K562 (cell line): ENCODE measurements at regions not wholly inside any gene's neighbourhood (a gene's known extent, or its start where the extent isn't known, plus 50 kb on each side); places are given as distances from the start of the nearest gene placed in this dataset.

ENCODE experiments used
- ATAC-seq: fragments of 200-7000 bp; cut with Tn5 transposase; 3 replicates; pipeline ENCODE4 v1.9.1; 2020; ENCODE audit warnings: moderate library complexity
- BruUV-seq: library from RNA; stranded (reverse); fragments of 400-500 nt; replicated peaks from 2 replicates; lab custom pipeline; 2021; lab: Mats Ljungman, UMichigan
- CTCF ChIA-PET: fragments of 300-600 bp; formaldehyde crosslinking; extraction: SDS; loops from one replicate; lab custom pipeline; 2021; ENCODE audit warnings: low intra/inter-chr PET ratio; lab: Yijun Ruan, JAX
- POLR2A ChIA-PET: fragments of 300-600, 350-650 bp; sonication (Branson Sonifier 250); formaldehyde crosslinking; extraction: SDS; loops from one replicate; lab custom pipeline; 2021; ENCODE audit warnings: antibody characterized with exemption, inconsistent platforms; lab: Yijun Ruan, JAX
- DNase-seq, 4 experiments: peaks; one replicate each; pipeline versions ENCODE4 v3.0.0 to v3.0.0-alpha.2; 2011 to 2018; ENCODE audit warnings: low spot score in 3 of 4, mixed read lengths in 3 of 4; ENCODE audit errors: extremely low read depth in 1 of 4
- FAIRE-seq: peaks from 2 replicates; lab custom pipeline; 2011; peaks lifted over from hg19 to GRCh38; lab: Jason Lieb, UNC
- H2AFZ ChIP-seq: 2 replicates; pipeline ENCODE4 v1.6.0; 2011; ENCODE audit warnings: low read depth, low read length, control low read depth, inconsistent platforms
- H3K27ac ChIP-seq: fragments of 200-600 bp; 3 replicates; pipeline ENCODE4 v1.8.0; 2011; ENCODE audit warnings: low read depth, mild to moderate bottlenecking, control low read depth, inconsistent platforms, low read length, moderate library complexity, mixed read lengths; ENCODE audit errors: extremely low read depth
- H3K27me3 ChIP-seq, 2 experiments: fragments of 300-600 bp in 1 of 2; 2 replicates in 1 of 2; 3 replicates in 1 of 2; pipeline versions ENCODE4 v1.6.0 to v1.8.0; 2011; ENCODE audit warnings: inconsistent platforms in 2 of 2, low read length in 2 of 2, mild to moderate bottlenecking in 1 of 2, mixed read lengths in 1 of 2, moderate library complexity in 1 of 2; ENCODE audit not compliant: control insufficient read depth in 2 of 2, insufficient read depth in 2 of 2
- H3K36me3 ChIP-seq: fragments of 300-600 bp; 3 replicates; pipeline ENCODE4 v1.8.0; 2011; ENCODE audit warnings: mild to moderate bottlenecking, low read length, inconsistent platforms; ENCODE audit not compliant: control insufficient read depth, insufficient read depth
- H3K4me1 ChIP-seq, 2 experiments: fragments of 200-600 bp in 1 of 2; replicated peaks in 1 of 2; 2 replicates in 1 of 2; 3 replicates in 1 of 2; pipeline versions ENCODE4 v1.5.1 to v1.8.0; 2011; ENCODE audit warnings: inconsistent platforms in 2 of 2, low read length in 2 of 2, mild to moderate bottlenecking in 1 of 2, mixed read lengths in 1 of 2, moderate library complexity in 1 of 2; ENCODE audit not compliant: control insufficient read depth in 2 of 2, insufficient read depth in 2 of 2
- H3K4me2 ChIP-seq: 2 replicates; pipeline ENCODE4 v1.6.1; 2011; ENCODE audit warnings: low read length, control low read depth, inconsistent platforms, mixed read lengths; ENCODE audit not compliant: insufficient read depth
- H3K4me3 ChIP-seq: fragments of 200-600 bp; sonication (generic), shearing (Covaris generic); 2 replicates; pipeline ENCODE4 v1.5.1; 2016; ENCODE audit warnings: control low read depth, inconsistent platforms
- H3K79me2 ChIP-seq: fragments of 200-600 bp; 3 replicates; pipeline ENCODE4 v1.8.0; 2011; ENCODE audit warnings: low read length, inconsistent platforms; ENCODE audit not compliant: control insufficient read depth, insufficient read depth
- H3K9ac ChIP-seq, 2 experiments: 2 replicates each; pipeline versions ENCODE4 v1.6.0 to v1.6.1; 2011; ENCODE audit warnings: low read depth in 2 of 2, low read length in 2 of 2, control low read depth in 1 of 2, inconsistent platforms in 1 of 2, mild to moderate bottlenecking in 1 of 2, mixed read lengths in 1 of 2; ENCODE audit not compliant: insufficient read depth in 1 of 2
- H3K9me1 ChIP-seq: one replicate; pipeline ENCODE4 v1.6.0; 2011; ENCODE audit warnings: inconsistent platforms, mild to moderate bottlenecking, low read length, moderate library complexity; ENCODE audit not compliant: control insufficient read depth, insufficient read depth
- H3K9me3 ChIP-seq: replicated peaks from 2 replicates; pipeline ENCODE4 v1.5.1; 2011; ENCODE audit warnings: low read depth, low read length, inconsistent platforms; ENCODE audit not compliant: control insufficient read depth, insufficient read depth
- H4K20me1 ChIP-seq: replicated peaks from 2 replicates; pipeline ENCODE4 v1.6.1; 2011; ENCODE audit warnings: low read length, inconsistent platforms, mixed read lengths; ENCODE audit not compliant: control insufficient read depth, insufficient read depth
- ELF4 ChIP-seq: fragments of 450-650 bp; formaldehyde crosslinking; IDR thresholded peaks from 2 replicates; pipeline ENCODE4 v1.4.0; 2022; ENCODE audit warnings: missing genetic modification characterization
- KDM5B ChIP-seq: fragments of 200-600 bp; sonication (generic); IDR thresholded peaks from 2 replicates; pipeline ENCODE4 v1.6.1; 2012; ENCODE audit warnings: low read depth, mild to moderate bottlenecking, moderate library complexity, low read length, control low read depth, inconsistent platforms; ENCODE audit not compliant: insufficient replicate concordance
- KLF13 ChIP-seq: fragments of 450-650 bp; IDR thresholded peaks from 2 replicates; pipeline ENCODE4 v1.6.1; 2016; ENCODE audit warnings: missing genetic modification characterization, low read depth, mild to moderate bottlenecking, missing compliant biosample characterization, moderate library complexity, borderline replicate concordance
- POLR2H ChIP-seq: IDR thresholded peaks from 2 replicates; pipeline ENCODE4 v1.6.1; 2016; ENCODE audit warnings: missing genetic modification characterization, low read depth, mild to moderate bottlenecking, control low read depth, missing compliant biosample characterization, moderate library complexity
- TBP ChIP-seq: optimal IDR thresholded peaks from 2 replicates; pipeline ENCODE3; 2011; ENCODE audit warnings: low read depth, low read length, improper control_type of control experiment
- TFAM ChIP-seq: fragments of 250-450 bp; sonication (Bioruptor Pico); conservative IDR thresholded peaks from 2 replicates; pipeline ENCODE4 v1.5.0; 2021; ENCODE audit warnings: mild to moderate bottlenecking, moderate library complexity
- ZNF174 ChIP-seq: fragments of 250-450 bp; sonication (Bioruptor Pico); IDR thresholded peaks from 2 replicates; pipeline ENCODE4 v1.4.0; 2020; ENCODE audit warnings: mild to moderate bottlenecking
- ZNF583 ChIP-seq: fragments of 250-450 bp; sonication (Bioruptor Pico); IDR thresholded peaks from 2 replicates; pipeline ENCODE4 v1.4.0; 2020
- ZNF699 ChIP-seq: fragments of 250-450 bp; sonication (Bioruptor Pico); IDR thresholded peaks from 2 replicates; pipeline ENCODE4 v1.8.0; 2021; ENCODE audit warnings: mild to moderate bottlenecking, moderate library complexity; ENCODE audit not compliant: insufficient replicate concordance
- WGBS: fragments of 100-300 bp; shearing (Covaris generic); methylation state at CpG from one replicate; pipeline ENCODE4 v1.1.6; 2016; ENCODE audit warnings: low coverage, mixed read lengths; ENCODE audit not compliant: insufficient coverage; ENCODE audit errors: missing lambda C conversion rate; 5-methylcytosine and 5-hydroxymethylcytosine counted together
- in situ Hi-C: fragments of 300-500 bp; cut with MboI; formaldehyde crosslinking; loops from 4 replicates; pipeline ENCODE4 v1.15.0; 2018; ENCODE audit warnings: inconsistent platforms, mixed read lengths
- intact Hi-C: fragments of 100-400 bp; cut with micrococcal nuclease; formaldehyde crosslinking; loops from 2 replicates; pipeline ENCODE4 v1.14.2; 2022
- TF ChIP-seq, protein P1 (sequence below): sonication (generic); formaldehyde crosslinking; IDR thresholded peaks from 2 replicates; pipeline ENCODE4 v1.8.0; 2022; ENCODE audit warnings: mild to moderate bottlenecking, missing genetic modification reagents

DNA sequence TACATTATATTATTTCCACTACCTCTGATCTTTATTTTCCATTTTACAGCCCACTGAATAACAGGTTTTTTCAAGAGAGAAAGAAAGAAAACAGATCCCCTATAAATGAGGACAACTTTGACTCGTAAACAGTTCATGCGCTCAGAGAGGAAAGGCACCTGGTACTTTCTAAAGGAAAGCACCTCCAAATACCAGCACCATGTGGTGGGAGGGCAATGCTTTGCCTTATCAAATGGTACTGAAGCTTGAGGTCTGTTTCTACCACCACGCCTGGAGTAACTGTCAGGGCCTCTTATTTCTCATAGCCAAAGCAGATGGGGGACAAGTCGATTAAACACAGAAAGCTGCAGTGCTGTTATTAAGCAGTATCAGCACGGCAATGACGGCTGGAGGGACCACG, 510.3 kb upstream of the ZFHX3 start:
- Histone ChIP-seq H3K36me3 (no peaks in the 10 kb centered on the region), H4K20me1 (no peaks in the 10 kb centered on the region), H3K27me3 (peaks cover 10 to 13% of the 10 kb centered on the region in 2 experiments; a peak in 3 of 5 replicates), H3K4me3 (no peak overlapping the region), H2AFZ (no peak overlapping the region), H3K4me1 (no peaks in the 10 kb centered on the region), H3K9me1 (no peaks in the 10 kb centered on the region)
- FAIRE-seq (no peak), DNase-seq (no peak)
- CTCF ChIA-PET: no interaction called here
- intact Hi-C loops: no loop called here
- BruUV-seq: no TSS peak
- WGBS: 4% methylated on average over 7 of the region's 7 CpGs
- POLR2A ChIA-PET: no interaction called here
- no peak for TF ChIP-seq ZNF174 (CRISPR knock-in tag)
- TF ChIP-seq, all 486 proteins: peak for 0
- Histone ChIP-seq H3K9ac (no peak overlapping the region), H3K9me3 (no peaks in the 10 kb centered on the region), H3K27ac (no peak overlapping the region), H3K79me2 (no peaks in the 10 kb centered on the region), H3K4me2 (no peak overlapping the region)
- in situ Hi-C loops: no loop called here
- no peak for ATAC-seq

DNA sequence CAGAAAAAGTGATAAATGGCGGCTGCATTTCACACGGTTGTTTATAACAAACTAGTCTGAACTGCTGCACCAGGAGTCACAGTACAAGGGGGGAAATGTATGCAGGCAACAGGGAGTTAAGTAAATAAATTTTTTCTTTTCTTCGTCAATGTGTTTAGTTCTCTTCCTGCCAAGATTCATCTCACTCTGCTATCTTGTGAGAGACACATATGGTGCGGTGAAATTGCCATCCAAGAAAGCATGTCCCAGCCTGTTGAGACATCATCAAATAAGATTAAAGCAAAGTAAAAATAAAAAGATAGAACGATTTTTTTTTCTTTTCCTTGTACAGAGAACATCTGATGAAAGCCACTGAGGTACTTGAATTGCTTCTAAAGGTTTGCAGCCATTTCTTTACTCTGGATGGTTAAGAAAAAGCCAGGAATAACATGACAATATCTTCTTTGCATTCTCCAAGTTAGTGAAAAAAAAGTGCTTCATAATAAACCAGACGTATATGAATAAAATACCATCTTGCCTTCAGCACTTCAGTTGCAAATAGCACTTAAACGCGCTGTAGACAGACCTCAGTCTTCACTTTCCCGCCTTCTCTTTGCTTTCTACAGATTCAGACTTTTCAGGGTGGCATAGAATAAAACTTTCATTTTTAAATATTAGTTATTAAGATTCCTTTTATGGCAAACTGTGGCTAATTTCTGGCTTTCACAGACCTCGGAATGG, 506.2 kb upstream of the ZFHX3 start:
- H3K27me3 ChIP-seq: peaks cover 9 to 14% of the 10 kb centered on the region in 2 experiments; a peak in 3 of 5 replicates
- intact Hi-C loops (no loop called here), in situ Hi-C loops (no loop called here)
- CTCF ChIA-PET: no interaction called here
- no peaks in the 10 kb centered on the region for H3K9me1 ChIP-seq
- no peaks in the 10 kb centered on the region for H3K4me1 ChIP-seq
- no peak for ATAC-seq
- H3K36me3 ChIP-seq: no peaks in the 10 kb centered on the region
- H3K9me3 ChIP-seq: no peaks in the 10 kb centered on the region
- no TSS peak for BruUV-seq
- WGBS: 0% methylated on average over 10 of the region's 10 CpGs
- H3K4me2 ChIP-seq: no peak overlapping the region
- no peak overlapping the region for H3K4me3 ChIP-seq
- no peak overlapping the region for H3K27ac ChIP-seq
- no peak for DNase-seq
- no peak for FAIRE-seq
- H2AFZ ChIP-seq: no peak overlapping the region
- no peak overlapping the region for H3K9ac ChIP-seq
- H3K79me2 ChIP-seq: no peaks in the 10 kb centered on the region
- H4K20me1 ChIP-seq: no peaks in the 10 kb centered on the region
- POLR2A ChIA-PET: no interaction called here
- TF ChIP-seq KDM5B (no peak), ZNF583 (CRISPR knock-in tag) (no peak), ZNF699 (CRISPR knock-in tag) (no peak), TBP (no peak), TFAM (no peak), POLR2H (tag) (no peak), ELF4 (CRISPR knock-in tag) (no peak), KLF13 (tag) (no peak)
- TF ChIP-seq, protein P1, sequence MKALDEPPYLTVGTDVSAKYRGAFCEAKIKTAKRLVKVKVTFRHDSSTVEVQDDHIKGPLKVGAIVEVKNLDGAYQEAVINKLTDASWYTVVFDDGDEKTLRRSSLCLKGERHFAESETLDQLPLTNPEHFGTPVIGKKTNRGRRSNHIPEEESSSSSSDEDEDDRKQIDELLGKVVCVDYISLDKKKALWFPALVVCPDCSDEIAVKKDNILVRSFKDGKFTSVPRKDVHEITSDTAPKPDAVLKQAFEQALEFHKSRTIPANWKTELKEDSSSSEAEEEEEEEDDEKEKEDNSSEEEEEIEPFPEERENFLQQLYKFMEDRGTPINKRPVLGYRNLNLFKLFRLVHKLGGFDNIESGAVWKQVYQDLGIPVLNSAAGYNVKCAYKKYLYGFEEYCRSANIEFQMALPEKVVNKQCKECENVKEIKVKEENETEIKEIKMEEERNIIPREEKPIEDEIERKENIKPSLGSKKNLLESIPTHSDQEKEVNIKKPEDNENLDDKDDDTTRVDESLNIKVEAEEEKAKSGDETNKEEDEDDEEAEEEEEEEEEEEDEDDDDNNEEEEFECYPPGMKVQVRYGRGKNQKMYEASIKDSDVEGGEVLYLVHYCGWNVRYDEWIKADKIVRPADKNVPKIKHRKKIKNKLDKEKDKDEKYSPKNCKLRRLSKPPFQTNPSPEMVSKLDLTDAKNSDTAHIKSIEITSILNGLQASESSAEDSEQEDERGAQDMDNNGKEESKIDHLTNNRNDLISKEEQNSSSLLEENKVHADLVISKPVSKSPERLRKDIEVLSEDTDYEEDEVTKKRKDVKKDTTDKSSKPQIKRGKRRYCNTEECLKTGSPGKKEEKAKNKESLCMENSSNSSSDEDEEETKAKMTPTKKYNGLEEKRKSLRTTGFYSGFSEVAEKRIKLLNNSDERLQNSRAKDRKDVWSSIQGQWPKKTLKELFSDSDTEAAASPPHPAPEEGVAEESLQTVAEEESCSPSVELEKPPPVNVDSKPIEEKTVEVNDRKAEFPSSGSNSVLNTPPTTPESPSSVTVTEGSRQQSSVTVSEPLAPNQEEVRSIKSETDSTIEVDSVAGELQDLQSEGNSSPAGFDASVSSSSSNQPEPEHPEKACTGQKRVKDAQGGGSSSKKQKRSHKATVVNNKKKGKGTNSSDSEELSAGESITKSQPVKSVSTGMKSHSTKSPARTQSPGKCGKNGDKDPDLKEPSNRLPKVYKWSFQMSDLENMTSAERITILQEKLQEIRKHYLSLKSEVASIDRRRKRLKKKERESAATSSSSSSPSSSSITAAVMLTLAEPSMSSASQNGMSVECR (CRISPR knock-in tag): no peak
